K562 (cell line): ENCODE measurements at regions not wholly inside any gene's neighbourhood (a gene's known extent, or its start where the extent isn't known, plus 50 kb on each side); places are given as distances from the start of the nearest gene placed in this dataset.

ENCODE experiments used
- ATAC-seq: fragments of 200-7000 bp; cut with Tn5 transposase; 3 replicates; pipeline ENCODE4 v1.9.1; 2020; ENCODE audit warnings: moderate library complexity
- BruUV-seq: library from RNA; stranded (reverse); fragments of 400-500 nt; replicated peaks from 2 replicates; lab custom pipeline; 2021; lab: Mats Ljungman, UMichigan
- CTCF ChIA-PET: fragments of 300-600 bp; formaldehyde crosslinking; extraction: SDS; loops from one replicate; lab custom pipeline; 2021; ENCODE audit warnings: low intra/inter-chr PET ratio; lab: Yijun Ruan, JAX
- POLR2A ChIA-PET: fragments of 300-600, 350-650 bp; sonication (Branson Sonifier 250); formaldehyde crosslinking; extraction: SDS; loops from one replicate; lab custom pipeline; 2021; ENCODE audit warnings: antibody characterized with exemption, inconsistent platforms; lab: Yijun Ruan, JAX
- DNase-seq, 4 experiments: peaks; one replicate each; pipeline versions ENCODE4 v3.0.0 to v3.0.0-alpha.2; 2011 to 2018; ENCODE audit warnings: low spot score in 3 of 4, mixed read lengths in 3 of 4; ENCODE audit errors: extremely low read depth in 1 of 4
- FAIRE-seq: peaks from 2 replicates; lab custom pipeline; 2011; peaks lifted over from hg19 to GRCh38; lab: Jason Lieb, UNC
- H2AFZ ChIP-seq: 2 replicates; pipeline ENCODE4 v1.6.0; 2011; ENCODE audit warnings: low read depth, low read length, control low read depth, inconsistent platforms
- H3K27ac ChIP-seq: fragments of 200-600 bp; 3 replicates; pipeline ENCODE4 v1.8.0; 2011; ENCODE audit warnings: low read depth, mild to moderate bottlenecking, control low read depth, inconsistent platforms, low read length, moderate library complexity, mixed read lengths; ENCODE audit errors: extremely low read depth
- H3K27me3 ChIP-seq, 2 experiments: fragments of 300-600 bp in 1 of 2; 2 replicates in 1 of 2; 3 replicates in 1 of 2; pipeline versions ENCODE4 v1.6.0 to v1.8.0; 2011; ENCODE audit warnings: inconsistent platforms in 2 of 2, low read length in 2 of 2, mild to moderate bottlenecking in 1 of 2, mixed read lengths in 1 of 2, moderate library complexity in 1 of 2; ENCODE audit not compliant: control insufficient read depth in 2 of 2, insufficient read depth in 2 of 2
- H3K36me3 ChIP-seq: fragments of 300-600 bp; 3 replicates; pipeline ENCODE4 v1.8.0; 2011; ENCODE audit warnings: mild to moderate bottlenecking, low read length, inconsistent platforms; ENCODE audit not compliant: control insufficient read depth, insufficient read depth
- H3K4me1 ChIP-seq, 2 experiments: fragments of 200-600 bp in 1 of 2; replicated peaks in 1 of 2; 2 replicates in 1 of 2; 3 replicates in 1 of 2; pipeline versions ENCODE4 v1.5.1 to v1.8.0; 2011; ENCODE audit warnings: inconsistent platforms in 2 of 2, low read length in 2 of 2, mild to moderate bottlenecking in 1 of 2, mixed read lengths in 1 of 2, moderate library complexity in 1 of 2; ENCODE audit not compliant: control insufficient read depth in 2 of 2, insufficient read depth in 2 of 2
- H3K4me2 ChIP-seq: 2 replicates; pipeline ENCODE4 v1.6.1; 2011; ENCODE audit warnings: low read length, control low read depth, inconsistent platforms, mixed read lengths; ENCODE audit not compliant: insufficient read depth
- H3K4me3 ChIP-seq: fragments of 200-600 bp; sonication (generic), shearing (Covaris generic); 2 replicates; pipeline ENCODE4 v1.5.1; 2016; ENCODE audit warnings: control low read depth, inconsistent platforms
- H3K79me2 ChIP-seq: fragments of 200-600 bp; 3 replicates; pipeline ENCODE4 v1.8.0; 2011; ENCODE audit warnings: low read length, inconsistent platforms; ENCODE audit not compliant: control insufficient read depth, insufficient read depth
- H3K9ac ChIP-seq, 2 experiments: 2 replicates each; pipeline versions ENCODE4 v1.6.0 to v1.6.1; 2011; ENCODE audit warnings: low read depth in 2 of 2, low read length in 2 of 2, control low read depth in 1 of 2, inconsistent platforms in 1 of 2, mild to moderate bottlenecking in 1 of 2, mixed read lengths in 1 of 2; ENCODE audit not compliant: insufficient read depth in 1 of 2
- H3K9me1 ChIP-seq: one replicate; pipeline ENCODE4 v1.6.0; 2011; ENCODE audit warnings: inconsistent platforms, mild to moderate bottlenecking, low read length, moderate library complexity; ENCODE audit not compliant: control insufficient read depth, insufficient read depth
- H3K9me3 ChIP-seq: replicated peaks from 2 replicates; pipeline ENCODE4 v1.5.1; 2011; ENCODE audit warnings: low read depth, low read length, inconsistent platforms; ENCODE audit not compliant: control insufficient read depth, insufficient read depth
- H4K20me1 ChIP-seq: replicated peaks from 2 replicates; pipeline ENCODE4 v1.6.1; 2011; ENCODE audit warnings: low read length, inconsistent platforms, mixed read lengths; ENCODE audit not compliant: control insufficient read depth, insufficient read depth
- CBFA2T2 ChIP-seq: fragments of 450-650 bp; conservative IDR thresholded peaks from 2 replicates; pipeline ENCODE4 v1.6.1; 2017; ENCODE audit warnings: mild to moderate bottlenecking
- CC2D1A ChIP-seq: fragments of 450-650 bp; IDR thresholded peaks from 2 replicates; pipeline ENCODE4 v1.6.1; 2017; ENCODE audit warnings: mild to moderate bottlenecking
- PHTF2 ChIP-seq: fragments of 250-450 bp; sonication (Bioruptor Pico); IDR thresholded peaks from 2 replicates; pipeline ENCODE4 v1.5.0; 2021; ENCODE audit warnings: mild to moderate bottlenecking
- TAL1 ChIP-seq: fragments of 450-650 bp; IDR thresholded peaks from 2 replicates; pipeline ENCODE4 v1.6.1; 2016; ENCODE audit warnings: mild to moderate bottlenecking
- ZNF280B ChIP-seq: fragments of 250-450 bp; sonication (Bioruptor Pico); IDR thresholded peaks from 2 replicates; pipeline ENCODE4 v1.5.1; 2021; ENCODE audit warnings: mild to moderate bottlenecking
- WGBS: fragments of 100-300 bp; shearing (Covaris generic); methylation state at CpG from one replicate; pipeline ENCODE4 v1.1.6; 2016; ENCODE audit warnings: low coverage, mixed read lengths; ENCODE audit not compliant: insufficient coverage; ENCODE audit errors: missing lambda C conversion rate; 5-methylcytosine and 5-hydroxymethylcytosine counted together
- in situ Hi-C: fragments of 300-500 bp; cut with MboI; formaldehyde crosslinking; loops from 4 replicates; pipeline ENCODE4 v1.15.0; 2018; ENCODE audit warnings: inconsistent platforms, mixed read lengths
- intact Hi-C: fragments of 100-400 bp; cut with micrococcal nuclease; formaldehyde crosslinking; loops from 2 replicates; pipeline ENCODE4 v1.14.2; 2022
- TF ChIP-seq, protein P1 (sequence below): IDR thresholded peaks from 2 replicates; pipeline ENCODE4 v1.6.1; 2011; ENCODE audit not compliant: insufficient read length; ENCODE audit errors: extremely low read depth

- no peaks in the 10 kb centered on the region for H3K79me2 ChIP-seq
- no peak for TF ChIP-seq CC2D1A
- TF ChIP-seq, all 486 proteins: peak for 0
- no peaks in the 10 kb centered on the region for H3K27me3 ChIP-seq
- BruUV-seq = no TSS peak
- in situ Hi-C loops = no loop called here
- H3K4me3 ChIP-seq = no peak overlapping the region
- no peak overlapping the region for H3K27ac ChIP-seq
- H3K4me2 ChIP-seq = no peak overlapping the region
- FAIRE-seq (no peak), DNase-seq (no peak), ATAC-seq (no peak)
- H3K9me1 ChIP-seq = no peaks in the 10 kb centered on the region
- H3K9ac ChIP-seq = no peak overlapping the region
- H3K36me3 ChIP-seq = no peaks in the 10 kb centered on the region
- ChIA-PET POLR2A (interaction anchor here (0.6 kb wide), 1 partner anchor 1678 kb away, joined by 3 read pairs; no protein-coding TSS in a partner anchor), CTCF (no interaction called here)
- H2AFZ ChIP-seq = no peak overlapping the region
- H4K20me1 ChIP-seq = no peaks in the 10 kb centered on the region
- intact Hi-C loops = no loop called here
- no peaks in the 10 kb centered on the region for H3K9me3 ChIP-seq
- H3K4me1 ChIP-seq = no peaks in the 10 kb centered on the region
Observed at GRCh38 chr2:59233448-59233847, 992.3 kb upstream of the FANCL start.

GRCh38 chr2:59232394-59233165 is 991.5 kb upstream of the FANCL start:
- no peak for DNase-seq
- H3K9ac ChIP-seq = no peak overlapping the region
- H3K9me1 ChIP-seq = no peaks in the 10 kb centered on the region
- H3K9me3 ChIP-seq = no peaks in the 10 kb centered on the region
- in situ Hi-C loops = no loop called here
- ChIA-PET POLR2A (interaction anchor here (0.5 kb wide), 1 partner anchor 20 kb away, joined by 3 read pairs; no protein-coding TSS in a partner anchor), CTCF (no interaction called here)
- no peak overlapping the region for H2AFZ ChIP-seq
- no peak overlapping the region for H3K4me2 ChIP-seq
- TF ChIP-seq, protein P1, sequence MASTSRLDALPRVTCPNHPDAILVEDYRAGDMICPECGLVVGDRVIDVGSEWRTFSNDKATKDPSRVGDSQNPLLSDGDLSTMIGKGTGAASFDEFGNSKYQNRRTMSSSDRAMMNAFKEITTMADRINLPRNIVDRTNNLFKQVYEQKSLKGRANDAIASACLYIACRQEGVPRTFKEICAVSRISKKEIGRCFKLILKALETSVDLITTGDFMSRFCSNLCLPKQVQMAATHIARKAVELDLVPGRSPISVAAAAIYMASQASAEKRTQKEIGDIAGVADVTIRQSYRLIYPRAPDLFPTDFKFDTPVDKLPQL = no peak
- TF ChIP-seq CBFA2T2 = no peak
- no peak for TF ChIP-seq ZNF280B (CRISPR knock-in tag)
- no peak for TF ChIP-seq PHTF2
- no peak for TF ChIP-seq TAL1
- WGBS = 4% methylated on average over 10 of the region's 10 CpGs
- no peaks in the 10 kb centered on the region for H3K27me3 ChIP-seq
- no peaks in the 10 kb centered on the region for H4K20me1 ChIP-seq
- intact Hi-C loops = no loop called here
- H3K79me2 ChIP-seq = no peaks in the 10 kb centered on the region
- no peak overlapping the region for H3K4me3 ChIP-seq
- H3K4me1 ChIP-seq = no peaks in the 10 kb centered on the region
- no TSS peak for BruUV-seq
- no peak for ATAC-seq
- H3K36me3 ChIP-seq = no peaks in the 10 kb centered on the region
- FAIRE-seq = no peak
- no peak overlapping the region for H3K27ac ChIP-seq
